NCI-H460 (cell line): ENCODE measurements at regions not wholly inside any gene's neighbourhood (a gene's known extent, or its start where the extent isn't known, plus 50 kb on each side); places are given as distances from the start of the nearest gene placed in this dataset.

Experiments used
- DNase-seq: peaks from one replicate; pipeline ENCODE4 v3.0.0-alpha.2; 2016; ENCODE audit warnings: low read depth; ENCODE audit errors: extremely low read depth

DNA sequence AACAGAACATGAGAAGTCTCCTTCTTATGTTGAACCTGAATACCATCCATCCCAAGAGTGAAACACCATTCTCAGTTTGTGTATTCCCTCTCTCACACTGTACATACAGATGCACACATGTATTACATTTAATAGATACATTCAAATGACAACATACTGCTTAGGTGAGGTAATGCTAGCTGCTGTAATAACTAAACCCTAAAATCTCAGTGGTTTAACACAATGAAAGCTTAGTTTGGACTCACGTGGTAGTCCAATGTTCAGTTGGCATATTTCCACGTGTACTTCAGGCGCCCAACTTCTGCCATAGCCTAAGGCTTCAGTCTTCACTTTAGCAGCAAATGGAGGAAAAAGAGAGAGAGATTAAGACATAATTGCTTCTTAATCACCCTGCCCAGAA is 351.1 kb upstream of the PMFBP1 start:
- DNase-seq, result no peak

GRCh38 chr16:72517154-72517553 is 345.2 kb upstream of the PMFBP1 start:
- no peak for DNase-seq

DNA sequence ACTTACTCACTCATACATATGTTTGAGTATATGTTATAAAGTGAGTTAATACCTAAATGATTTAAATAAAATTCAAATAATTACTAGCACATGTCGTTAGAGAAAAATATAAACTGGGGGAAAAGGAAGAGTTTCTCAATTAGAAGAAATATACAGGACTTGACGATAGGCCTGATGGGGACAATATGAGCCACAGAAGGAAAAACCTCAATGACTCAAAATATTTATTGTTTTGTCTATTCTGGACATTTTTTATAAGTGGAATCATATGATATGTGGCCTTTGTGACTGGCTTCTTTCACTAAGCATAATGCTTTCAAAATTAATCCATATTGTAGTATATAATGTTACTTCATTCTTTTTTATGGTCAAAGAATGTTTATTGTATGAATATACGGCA is 339.2 kb upstream of the PMFBP1 start:
- DNase-seq, result no peak

- DNase-seq, result no peak
Observed at GRCh38 chr16:72508191-72508590, 336.2 kb upstream of the PMFBP1 start.

- DNase-seq, result no peak
Observed at GRCh38 chr16:72502594-72503005, 330.6 kb upstream of the PMFBP1 start.

- DNase-seq, result peak; percentile 69
Observed at GRCh38 chr16:72501739-72502593, 330.0 kb upstream of the PMFBP1 start.

DNA sequence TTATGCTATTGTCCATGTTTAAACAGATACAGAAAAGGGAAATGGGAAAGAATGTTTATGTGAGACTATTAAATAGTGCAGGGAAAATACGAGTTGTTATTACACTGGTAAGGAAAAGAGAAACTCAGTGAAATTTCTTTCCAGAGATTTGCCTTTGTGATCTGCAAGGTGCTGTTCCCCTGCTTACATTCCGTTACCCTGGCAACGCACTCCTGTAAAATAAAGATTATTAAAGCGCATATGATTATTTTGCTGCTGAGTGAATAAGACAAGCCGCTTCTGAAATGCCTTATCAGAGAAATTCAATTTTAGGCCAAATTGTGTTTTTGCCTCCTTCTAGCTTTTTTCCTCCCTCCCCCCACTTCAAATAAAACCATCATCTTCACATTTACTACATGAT is 328.6 kb upstream of the PMFBP1 start:
- no peak for DNase-seq

- no peak for DNase-seq
Observed at GRCh38 chr16:72493716-72494415, 321.9 kb upstream of the PMFBP1 start.

DNA sequence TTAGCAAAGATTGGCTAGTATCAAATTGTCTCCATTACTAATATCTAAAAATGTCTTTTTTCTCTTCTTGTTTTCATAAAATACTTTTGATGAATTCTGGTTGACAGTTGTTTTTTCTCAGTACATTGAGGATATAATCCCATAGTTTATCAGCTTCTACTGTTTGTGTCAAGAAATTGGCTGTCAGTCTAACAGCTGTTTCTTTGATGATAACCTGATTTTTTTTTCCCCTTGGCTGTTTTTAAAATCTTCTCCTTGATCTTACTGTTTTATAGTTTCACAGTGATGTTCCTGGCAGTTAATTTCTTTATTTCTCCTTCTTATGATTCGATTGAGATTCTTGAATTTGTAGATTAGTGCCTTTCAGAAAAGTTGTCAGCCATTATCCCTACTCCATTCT is 315.3 kb upstream of the PMFBP1 start:
- DNase-seq, result no peak

GRCh38 chr16:72482695-72483094 is 310.7 kb upstream of the PMFBP1 start:
- DNase-seq, result no peak

GRCh38 chr16:72481419-72481818 is 309.5 kb upstream of the PMFBP1 start:
- DNase-seq, result no peak

- DNase-seq, result no peak
Observed at GRCh38 chr16:72480911-72481310, 309.0 kb upstream of the PMFBP1 start.

GRCh38 chr16:72475688-72476087 is 303.7 kb upstream of the PMFBP1 start:
- DNase-seq, result no peak

GRCh38 chr16:72474501-72475123 is 302.7 kb upstream of the PMFBP1 start:
- no peak for DNase-seq

DNA sequence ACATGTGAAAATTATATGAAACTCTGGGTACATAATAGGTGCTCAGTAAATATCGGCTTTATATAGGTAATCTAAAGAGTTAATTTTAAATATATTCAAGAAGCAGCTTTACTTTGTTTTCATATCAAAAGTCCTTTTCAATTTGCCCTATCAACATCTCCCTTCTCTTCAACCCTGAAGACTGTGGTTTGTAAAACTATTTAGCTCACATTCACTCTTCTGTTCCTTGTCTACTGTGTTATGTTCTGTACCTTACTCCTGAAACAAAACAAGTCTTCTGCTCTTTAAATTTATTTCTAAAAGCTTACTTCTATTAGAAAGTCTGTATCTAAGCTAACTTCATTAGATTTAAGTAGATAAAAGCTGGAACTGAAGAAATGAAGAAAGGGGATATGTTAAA is 301.7 kb upstream of the PMFBP1 start:
- no peak for DNase-seq

DNA sequence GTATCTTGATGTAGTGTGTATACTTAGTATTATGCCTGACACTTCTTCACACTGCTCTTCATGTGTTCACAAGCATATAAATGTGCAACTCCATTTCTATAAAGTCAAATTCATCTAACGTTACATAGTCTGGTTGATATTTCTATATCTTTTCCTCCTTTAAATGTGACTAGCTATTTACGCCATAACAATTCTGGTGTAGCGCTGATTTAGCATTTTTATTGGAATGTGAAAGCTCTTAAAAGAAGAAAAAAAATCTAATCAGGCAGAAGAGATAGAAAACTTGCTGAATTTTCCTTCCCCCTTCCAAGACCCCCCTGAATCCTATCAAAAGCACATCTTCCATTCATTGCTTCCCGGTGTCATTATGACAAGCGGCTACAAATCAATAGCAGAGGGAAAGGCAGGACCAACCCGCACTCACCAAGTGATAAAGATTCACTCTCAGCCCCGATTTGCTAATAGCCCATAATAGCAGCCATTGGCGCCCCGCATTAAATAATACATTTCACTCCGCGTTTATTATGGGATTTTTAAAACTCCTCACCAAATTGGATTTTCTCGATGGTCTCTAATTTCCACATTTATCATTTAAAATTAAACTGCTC is 299.5 kb upstream of the PMFBP1 start:
- DNase-seq, result no peak

DNA sequence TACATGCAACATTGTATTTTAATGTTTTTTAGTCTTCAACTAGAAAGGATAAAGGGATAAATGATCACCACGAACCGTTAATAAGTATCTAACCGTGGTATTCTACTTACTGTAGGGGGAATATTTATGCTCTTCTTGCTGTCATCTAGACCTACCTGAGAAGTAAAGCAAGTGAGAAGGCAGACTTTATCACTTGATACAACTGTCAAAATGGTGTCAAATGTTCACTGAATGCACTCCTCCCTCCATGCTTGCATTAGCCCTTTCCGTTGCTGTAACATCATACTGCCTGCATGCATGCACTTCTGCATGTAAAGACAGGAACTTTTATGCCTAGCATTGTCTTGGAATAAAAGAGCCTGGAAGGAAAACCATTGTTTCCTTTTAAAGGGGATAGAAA is 298.6 kb upstream of the PMFBP1 start:
- DNase-seq, result no peak

DNA sequence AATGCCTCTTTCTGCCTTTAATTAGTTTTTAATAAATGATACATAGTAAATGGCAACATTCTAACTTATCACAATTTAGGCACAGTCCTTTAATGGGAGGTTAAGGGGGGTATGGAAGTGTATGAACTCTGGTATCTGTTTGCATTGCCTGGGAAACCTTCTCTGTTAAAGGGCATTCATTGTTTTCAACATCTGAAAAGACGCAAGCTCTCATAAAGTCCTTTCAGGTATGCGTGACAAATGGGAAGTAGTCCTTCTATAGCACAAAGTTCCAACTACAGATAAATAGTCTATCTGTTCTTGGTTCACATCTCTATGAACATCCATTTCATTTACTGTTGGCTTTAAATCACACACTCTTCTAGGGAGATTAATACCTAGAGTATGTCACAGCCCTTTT is 298.0 kb upstream of the PMFBP1 start:
- no peak for DNase-seq

DNA sequence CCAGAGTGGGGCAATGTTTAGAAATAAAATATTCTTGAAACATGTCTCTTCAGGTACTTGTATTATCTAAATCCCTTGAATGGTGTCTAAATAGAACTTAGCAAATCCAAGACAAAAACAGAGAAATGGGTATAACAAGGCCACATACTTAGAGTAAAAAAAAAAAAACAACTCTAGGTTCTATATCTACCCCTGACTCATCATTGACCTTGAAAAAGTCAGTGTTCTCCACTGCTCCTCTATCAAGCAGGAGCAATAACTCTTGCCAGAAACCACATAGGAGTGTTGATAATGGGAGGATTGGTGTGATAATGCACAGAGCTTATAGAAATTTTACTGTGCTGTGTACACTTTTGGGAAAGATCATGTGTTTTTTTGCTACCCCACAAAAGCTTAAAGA is 296.6 kb upstream of the PMFBP1 start:
- DNase-seq, result no peak

GRCh38 chr16:72467157-72467759 is 295.3 kb upstream of the PMFBP1 start:
- peak; percentile 24 for DNase-seq
